Left ventricle myocardium inferior (tissue), 1 donor: ENCODE measurements at regions not wholly inside any gene's neighbourhood (a gene's known extent, or its start where the extent isn't known, plus 50 kb on each side); places are given as distances from the start of the nearest gene placed in this dataset.

ENCODE experiments used
- DNase-seq: peaks from one replicate; pipeline ENCODE4 v3.0.0-alpha.2; 2020
- H3K27ac ChIP-seq: fragments of 200-600 bp; replicated peaks from 2 replicates; pipeline ENCODE4 v1.8.0; 2021
- H3K27me3 ChIP-seq: fragments of 200-600 bp; 2 replicates; pipeline ENCODE4 v1.8.0; 2021; ENCODE audit warnings: low read depth
- H3K36me3 ChIP-seq: fragments of 200-600 bp; 2 replicates; pipeline ENCODE4 v1.8.0; 2021
- H3K4me1 ChIP-seq: fragments of 200-600 bp; 2 replicates; pipeline ENCODE4 v1.8.0; 2021
- H3K4me3 ChIP-seq: fragments of 200-600 bp; 2 replicates; pipeline ENCODE4 v1.8.0; 2021; ENCODE audit warnings: mild to moderate bottlenecking, moderate library complexity
- H3K9me3 ChIP-seq: fragments of 200-600 bp; replicated peaks from 2 replicates; pipeline ENCODE4 v1.8.0; 2021
- CTCF ChIP-seq: fragments of 200-600 bp; IDR thresholded peaks from 2 replicates; pipeline ENCODE4 v1.8.0; 2021; ENCODE audit warnings: antibody characterized with exemption, mild to moderate bottlenecking, borderline replicate concordance
- intact Hi-C: fragments of 100-400 bp; cut with micrococcal nuclease; formaldehyde crosslinking; loops from one replicate; pipeline ENCODE4 v1.11.0; 2022
- donor health status: DM: no; HTN: yes; CAD: no; lungs with severe emphysema.

DNA sequence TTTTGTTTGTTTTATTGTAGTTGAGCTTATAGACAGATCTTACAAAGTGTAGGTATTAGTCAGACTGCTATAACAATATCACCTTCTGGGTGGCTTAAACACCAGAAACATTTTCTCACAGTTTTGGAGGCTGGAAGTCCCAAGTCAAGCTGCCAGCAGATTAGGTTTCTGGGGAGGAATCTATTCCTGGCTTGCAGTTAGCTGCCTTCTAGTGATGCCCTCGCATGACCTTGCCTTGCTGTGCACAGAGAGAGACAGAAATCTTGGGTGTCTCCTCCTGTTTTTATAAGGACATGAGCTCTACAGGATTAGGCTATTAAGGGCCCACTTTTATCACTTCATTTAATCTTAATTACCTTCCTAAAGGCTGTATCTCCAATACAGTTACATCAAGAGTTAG lies 1635.2 kb downstream of the FAM181B start:
- H3K4me3 ChIP-seq = no peak overlapping the region
- intact Hi-C loops = no loop called here
- DNase-seq = no peak
- peaks cover 10% of the 10 kb centered on the region for H3K4me1 ChIP-seq
- TF ChIP-seq CTCF = no peak
- no peak overlapping the region for H3K27ac ChIP-seq
- H3K36me3 ChIP-seq = no peaks in the 10 kb centered on the region
- H3K9me3 ChIP-seq = no peaks in the 10 kb centered on the region
- H3K27me3 ChIP-seq = no peaks in the 10 kb centered on the region

GRCh38 chr11:81092522-81092921 lies 1641.1 kb downstream of the FAM181B start:
- no peaks in the 10 kb centered on the region for H3K9me3 ChIP-seq
- no peaks in the 10 kb centered on the region for H3K4me1 ChIP-seq
- no peak for DNase-seq
- TF ChIP-seq CTCF = no peak
- no peaks in the 10 kb centered on the region for H3K36me3 ChIP-seq
- H3K27me3 ChIP-seq = no peaks in the 10 kb centered on the region
- H3K4me3 ChIP-seq = no peak overlapping the region
- intact Hi-C loops = no loop called here
- H3K27ac ChIP-seq = no peak overlapping the region

DNA sequence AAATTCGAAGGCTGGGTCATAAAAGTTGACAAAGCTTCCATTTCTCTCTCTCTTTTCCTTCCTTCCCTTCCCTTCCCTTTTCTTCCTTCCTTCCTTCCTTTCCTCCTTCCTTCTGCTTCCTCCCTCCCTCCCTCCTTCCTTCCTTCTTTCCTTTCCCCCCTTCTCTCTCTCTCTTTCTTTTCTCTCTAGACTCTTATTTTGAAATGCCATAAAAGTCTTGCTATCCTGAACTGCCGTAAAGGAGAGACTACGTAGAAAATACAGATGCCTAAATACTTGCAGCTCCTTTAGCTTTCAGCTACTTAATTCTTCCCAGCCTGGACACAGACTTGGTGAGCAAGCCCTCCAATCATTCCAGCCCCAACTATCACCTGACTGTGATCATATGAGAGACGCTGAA lies 1644.4 kb downstream of the FAM181B start:
- no peak overlapping the region for H3K27ac ChIP-seq
- DNase-seq = no peak
- no peaks in the 10 kb centered on the region for H3K36me3 ChIP-seq
- TF ChIP-seq CTCF = no peak
- H3K9me3 ChIP-seq = peaks cover 2% of the 10 kb centered on the region
- H3K4me1 ChIP-seq = no peaks in the 10 kb centered on the region
- intact Hi-C loops = no loop called here
- H3K27me3 ChIP-seq = no peaks in the 10 kb centered on the region
- H3K4me3 ChIP-seq = no peak overlapping the region

DNA sequence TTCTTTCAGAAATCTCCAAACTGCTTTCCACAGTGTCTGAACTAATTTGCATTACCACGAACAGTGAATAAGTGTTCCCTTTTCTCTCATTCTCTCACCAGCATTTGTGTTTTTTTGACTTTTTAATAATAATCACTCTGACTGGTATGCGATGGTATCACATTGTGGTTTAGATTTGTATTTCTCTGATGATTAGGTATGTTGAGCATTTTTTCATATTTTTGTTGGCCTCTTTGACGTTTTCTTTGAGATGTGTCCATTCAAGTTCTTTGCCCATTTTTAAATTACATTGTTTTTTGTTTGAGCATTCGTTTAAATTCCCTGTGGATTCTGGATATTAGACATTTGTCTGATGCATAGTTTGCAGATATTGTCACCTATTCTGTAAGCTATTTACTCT lies 1639.6 kb upstream of the TENM4 start:
- Histone ChIP-seq H3K27me3 (no peaks in the 10 kb centered on the region), H3K36me3 (no peaks in the 10 kb centered on the region), H3K4me3 (no peak overlapping the region), H3K27ac (no peak overlapping the region), H3K9me3 (peaks cover 14% of the 10 kb centered on the region), H3K4me1 (no peaks in the 10 kb centered on the region)
- intact Hi-C loops = no loop called here
- TF ChIP-seq CTCF = no peak
- no peak for DNase-seq

GRCh38 chr11:81072273-81072672 lies 1631.4 kb upstream of the TENM4 start:
- Histone ChIP-seq H3K36me3 (no peaks in the 10 kb centered on the region), H3K4me1 (peaks cover 12% of the 10 kb centered on the region), H3K27ac (no peak overlapping the region), H3K9me3 (no peaks in the 10 kb centered on the region), H3K4me3 (no peak overlapping the region), H3K27me3 (no peaks in the 10 kb centered on the region)
- intact Hi-C loops = no loop called here
- no peak for TF ChIP-seq CTCF
- no peak for DNase-seq

- no peak for TF ChIP-seq CTCF
- no peak overlapping the region for H3K4me3 ChIP-seq
- intact Hi-C loops = no loop called here
These were observed 1630.8 kb upstream of the TENM4 start for GRCh38 chr11:81071606-81072005.

More at GRCh38 chr11:81071606-81072005, 1630.8 kb upstream of the TENM4 start:
- DNase-seq = no peak
- H3K4me1 ChIP-seq = peaks cover 12% of the 10 kb centered on the region
- no peaks in the 10 kb centered on the region for H3K9me3 ChIP-seq
- no peaks in the 10 kb centered on the region for H3K27me3 ChIP-seq
- H3K27ac ChIP-seq = no peak overlapping the region
- no peaks in the 10 kb centered on the region for H3K36me3 ChIP-seq
